Esophagus (tissue), 2 donors: ENCODE measurements at regions not wholly inside any gene's neighbourhood (a gene's known extent, or its start where the extent isn't known, plus 50 kb on each side); places are given as distances from the start of the nearest gene placed in this dataset.
"Not testable (repeated sequence)": the region's sequence is repeated elsewhere in the genome, so short reads cannot be mapped to it uniquely, and the experiment has no call there.

ENCODE experiments used
- H3K27ac ChIP-seq, 2 donors: one replicate each; pipeline ENCODE4 v1.5.1; 2013; ENCODE audit warnings: low read depth in 2 of 2, mild to moderate bottlenecking in 2 of 2, inconsistent platforms in 1 of 2, low read length in 1 of 2, moderate library complexity in 1 of 2
- H3K27me3 ChIP-seq, 2 donors: one replicate each; pipeline ENCODE4 v1.6.1; 2013; ENCODE audit warnings: low read length in 2 of 2, control low read depth in 1 of 2, mild to moderate bottlenecking in 1 of 2; ENCODE audit not compliant: insufficient read depth in 2 of 2, control insufficient read depth in 1 of 2
- H3K36me3 ChIP-seq, 2 donors: one replicate each; pipeline ENCODE4 v1.6.1; 2013; ENCODE audit warnings: low read length in 1 of 2; ENCODE audit not compliant: control insufficient read depth in 2 of 2, insufficient read depth in 2 of 2
- H3K4me1 ChIP-seq, 2 donors: one replicate each; pipeline ENCODE4 v1.6.1; 2013; ENCODE audit warnings: low read length in 1 of 2; ENCODE audit not compliant: control insufficient read depth in 2 of 2, insufficient read depth in 2 of 2
- H3K4me3 ChIP-seq, 2 donors: one replicate each; pipeline ENCODE4 v1.5.1; 2013; ENCODE audit warnings: low read length in 2 of 2, mild to moderate bottlenecking in 2 of 2, low read depth in 1 of 2, moderate library complexity in 1 of 2
- H3K9me3 ChIP-seq, 2 donors: one replicate each; pipeline ENCODE4 v1.6.1; 2013; ENCODE audit warnings: mild to moderate bottlenecking in 2 of 2, low read depth in 1 of 2, low read length in 1 of 2, moderate library complexity in 1 of 2; ENCODE audit not compliant: control insufficient read depth in 2 of 2, insufficient read depth in 1 of 2
- WGBS, 2 donors: extraction: QIAGEN DNeasy Blood & Tissue Kit; methylation state at CpG; one replicate each; pipeline ENCODE4 v1.1.7; 2013; 5-methylcytosine and 5-hydroxymethylcytosine counted together
- donor health status: healthy with polysubstance abuse.
- donor health status: Bipolar disorder and iron deficiency.

- no peaks in the 10 kb centered on the region for H3K9me3 ChIP-seq
- no peaks in the 10 kb centered on the region for H3K27me3 ChIP-seq
- H3K4me1 ChIP-seq = no peaks in the 10 kb centered on the region
- H3K36me3 ChIP-seq = no peaks in the 10 kb centered on the region
- no peak overlapping the region for H3K27ac ChIP-seq
- WGBS, 2 donors = 92 to 93% methylated on average over 8 of the region's 8 CpGs
- no peak overlapping the region for H3K4me3 ChIP-seq
These were observed 878.5 kb upstream of the ANO3 start for GRCh38 chr11:25453471-25453870.

GRCh38 chr11:25456211-25456610, 875.7 kb upstream of the ANO3 start:
- H3K36me3 ChIP-seq = no peaks in the 10 kb centered on the region
- no peak overlapping the region for H3K27ac ChIP-seq
- no peaks in the 10 kb centered on the region for H3K9me3 ChIP-seq
- H3K4me1 ChIP-seq = no peaks in the 10 kb centered on the region
- no peak overlapping the region for H3K4me3 ChIP-seq
- H3K27me3 ChIP-seq = no peaks in the 10 kb centered on the region
- 79 to 88% methylated on average over 1 of the region's 1 CpG for WGBS, 2 donors

GRCh38 chr11:25483915-25484635, 847.9 kb upstream of the ANO3 start:
- no peak overlapping the region for H3K27ac ChIP-seq
- H3K36me3 ChIP-seq = no peaks in the 10 kb centered on the region
- H3K9me3 ChIP-seq = no peaks in the 10 kb centered on the region
- no peak overlapping the region for H3K4me3 ChIP-seq
- H3K4me1 ChIP-seq = no peaks in the 10 kb centered on the region
- no peaks in the 10 kb centered on the region for H3K27me3 ChIP-seq
- 65 to 75% methylated on average over 5 of the region's 5 CpGs for WGBS, 2 donors

GRCh38 chr11:25485315-25485714, 846.6 kb upstream of the ANO3 start:
- Histone ChIP-seq H3K27ac (no peak overlapping the region), H3K27me3 (no peaks in the 10 kb centered on the region), H3K4me1 (no peaks in the 10 kb centered on the region), H3K4me3 (no peak overlapping the region), H3K9me3 (no peaks in the 10 kb centered on the region), H3K36me3 (no peaks in the 10 kb centered on the region)
- WGBS, 2 donors = 3 to 11% methylated on average over 2 of the region's 2 CpGs

GRCh38 chr11:25486338-25486737, 845.6 kb upstream of the ANO3 start:
- not testable (repeated sequence) for H3K27me3 ChIP-seq, H3K4me1 ChIP-seq, H3K9me3 ChIP-seq, H3K36me3 ChIP-seq, H3K27ac ChIP-seq, H3K4me3 ChIP-seq
- 63 to 77% methylated on average over 8 of the region's 8 CpGs for WGBS, 2 donors

- H3K4me1 ChIP-seq, H3K27ac ChIP-seq, H3K9me3 ChIP-seq, H3K4me3 ChIP-seq, H3K36me3 ChIP-seq, H3K27me3 ChIP-seq: not testable (repeated sequence)
- WGBS, 2 donors = 78 to 87% methylated on average over 4 of the region's 5 CpGs
These were observed 843.8 kb upstream of the ANO3 start for GRCh38 chr11:25488176-25488575.

- H3K27ac ChIP-seq, H3K4me1 ChIP-seq, H3K9me3 ChIP-seq, H3K27me3 ChIP-seq, H3K36me3 ChIP-seq, H3K4me3 ChIP-seq: not testable (repeated sequence)
- 64 to 65% methylated on average over 7 of the region's 7 CpGs for WGBS, 2 donors
These were observed 830.5 kb upstream of the ANO3 start for GRCh38 chr11:25501426-25501825.

- Histone ChIP-seq H3K36me3 (no peaks in the 10 kb centered on the region), H3K27ac (no peak overlapping the region), H3K4me1 (no peaks in the 10 kb centered on the region), H3K27me3 (no peaks in the 10 kb centered on the region), H3K4me3 (no peak overlapping the region), H3K9me3 (no peaks in the 10 kb centered on the region)
- 93 to 94% methylated on average over 13 of the region's 13 CpGs for WGBS, 2 donors
These were observed 816.4 kb upstream of the ANO3 start for GRCh38 chr11:25515576-25515975.

- H3K27ac ChIP-seq = no peak overlapping the region
- no peaks in the 10 kb centered on the region for H3K36me3 ChIP-seq
- no peaks in the 10 kb centered on the region for H3K27me3 ChIP-seq
- H3K9me3 ChIP-seq = no peaks in the 10 kb centered on the region
- no peak overlapping the region for H3K4me3 ChIP-seq
- no peaks in the 10 kb centered on the region for H3K4me1 ChIP-seq
These were observed 811.5 kb upstream of the ANO3 start for GRCh38 chr11:25520459-25520858.

GRCh38 chr11:25527841-25528240, 804.1 kb upstream of the ANO3 start:
- WGBS, 2 donors = 63 to 74% methylated on average over 2 of the region's 2 CpGs

More at GRCh38 chr11:25527841-25528240, 804.1 kb upstream of the ANO3 start:
- Histone ChIP-seq H3K4me1 (no peaks in the 10 kb centered on the region), H3K36me3 (no peaks in the 10 kb centered on the region), H3K9me3 (no peaks in the 10 kb centered on the region), H3K4me3 (no peak overlapping the region), H3K27ac (no peak overlapping the region), H3K27me3 (no peaks in the 10 kb centered on the region)
